ENCODE measurements at regions not wholly inside any gene's neighbourhood (a gene's known extent, or its start where the extent isn't known, plus 50 kb on each side); places are given as distances from the start of the nearest gene placed in this dataset.

DNA sequence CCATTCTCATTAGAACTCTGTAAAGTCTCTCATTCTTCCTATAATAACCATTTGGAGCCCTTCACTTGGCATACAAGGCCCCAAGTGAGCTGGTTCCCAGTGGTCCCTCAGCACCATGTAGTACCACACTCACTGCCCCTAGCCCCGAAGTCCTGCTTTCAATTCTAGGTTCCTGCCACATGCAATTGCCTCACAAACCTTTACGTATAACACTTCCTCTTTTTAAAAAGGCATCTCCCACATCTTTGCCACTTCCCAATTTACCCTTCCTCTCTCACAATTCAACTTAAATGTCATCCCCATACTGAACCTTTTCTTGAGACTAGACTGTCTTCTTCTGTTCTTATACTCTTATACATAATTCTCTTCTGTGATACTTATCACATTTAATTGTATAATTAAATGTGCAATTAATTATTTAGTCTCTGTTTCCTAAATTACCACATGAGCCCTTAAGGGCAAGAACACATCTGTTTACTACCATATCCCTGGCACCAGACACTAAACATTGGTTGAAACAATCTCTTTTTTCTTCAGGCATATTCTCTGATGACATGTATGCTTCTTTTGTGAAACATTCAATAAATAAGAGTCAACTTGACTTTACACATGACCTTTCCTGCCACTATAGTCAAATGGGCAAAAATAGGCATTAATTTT lies 304.0 kb downstream of the SPRY2 start:
- DNase-seq (ENCODE audit: low read depth), result no peak

DNA sequence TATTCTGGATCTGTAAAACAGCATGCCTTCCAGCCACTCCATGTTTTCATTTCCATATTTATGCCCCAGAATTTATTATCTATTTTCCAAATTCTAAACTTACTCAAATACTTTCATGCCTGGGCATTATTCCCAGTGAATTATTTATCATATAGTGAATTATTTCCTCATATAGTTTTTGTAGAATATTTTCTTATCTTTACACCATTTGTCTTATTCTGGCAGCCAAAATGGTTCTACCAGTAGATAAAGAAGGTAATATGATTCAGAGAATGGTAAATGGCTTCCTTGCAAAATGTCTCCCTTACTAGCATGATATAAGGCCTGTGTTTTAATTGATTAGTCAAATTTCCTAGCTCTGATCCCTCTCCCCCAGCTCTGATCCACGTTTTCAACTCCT lies 305.8 kb downstream of the SPRY2 start:
- DNase-seq (ENCODE audit: low read depth), result no peak

DNA sequence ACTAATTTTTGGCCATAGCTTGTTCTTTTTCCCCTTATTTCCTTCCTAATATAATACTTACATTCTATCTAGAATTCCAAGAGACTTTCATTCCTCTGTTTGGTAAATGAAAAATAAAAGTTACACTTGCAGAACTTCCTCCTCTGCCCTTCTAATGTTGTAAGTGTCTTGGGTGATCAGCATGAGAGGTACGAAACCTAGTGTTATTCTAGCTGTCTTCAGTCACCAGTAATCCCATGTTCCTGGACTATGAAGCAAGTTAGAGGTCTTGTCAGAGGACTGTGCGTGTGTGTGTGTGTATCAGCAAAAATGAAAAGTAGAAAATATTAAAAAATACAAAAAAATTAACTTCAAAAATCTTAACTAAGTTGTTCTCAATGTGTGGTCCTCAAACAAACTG lies 307.0 kb downstream of the SPRY2 start:
- no peak for DNase-seq (ENCODE audit: low read depth)

DNA sequence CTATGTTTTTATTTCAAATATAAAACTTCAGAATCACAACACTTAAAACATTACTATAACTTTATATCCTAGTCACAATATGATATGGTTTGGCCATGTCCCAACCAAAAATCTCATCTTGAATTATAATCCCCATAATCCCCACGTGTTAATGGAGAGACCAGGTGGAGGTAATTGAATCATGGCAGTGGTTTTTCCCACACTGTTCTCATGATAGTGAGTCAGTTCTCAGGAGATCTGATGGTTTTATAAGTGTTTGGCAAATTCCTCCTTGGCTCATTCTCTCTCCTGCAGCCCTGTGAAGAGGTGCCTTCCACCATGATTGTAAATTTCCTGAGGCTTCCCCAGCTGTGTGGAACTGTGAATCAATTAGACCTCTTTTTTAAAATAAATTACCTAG lies 307.6 kb downstream of the SPRY2 start:
- DNase-seq (ENCODE audit: low read depth), result peak; percentile 44

DNA sequence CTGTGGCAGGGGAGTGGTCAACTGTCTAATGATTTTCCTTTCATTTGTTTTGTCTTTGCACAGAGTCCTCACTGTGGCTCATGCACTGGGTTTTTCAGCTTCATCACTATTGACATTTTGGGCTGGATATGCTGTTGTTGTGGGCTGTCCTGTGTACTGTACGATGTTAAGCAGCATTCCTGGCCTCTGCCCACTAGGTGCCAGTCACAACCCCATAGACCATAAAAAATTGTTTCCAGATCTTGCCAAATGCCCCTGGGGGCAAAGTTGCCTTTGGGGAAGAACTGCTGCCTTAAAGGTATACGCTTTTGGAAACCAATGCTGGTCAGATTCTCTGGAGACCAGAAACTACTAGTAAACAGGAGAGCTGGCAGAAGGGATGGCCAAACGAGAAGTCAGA lies 310.4 kb downstream of the SPRY2 start:
- DNase-seq (ENCODE audit: low read depth), result peak; percentile 67

DNA sequence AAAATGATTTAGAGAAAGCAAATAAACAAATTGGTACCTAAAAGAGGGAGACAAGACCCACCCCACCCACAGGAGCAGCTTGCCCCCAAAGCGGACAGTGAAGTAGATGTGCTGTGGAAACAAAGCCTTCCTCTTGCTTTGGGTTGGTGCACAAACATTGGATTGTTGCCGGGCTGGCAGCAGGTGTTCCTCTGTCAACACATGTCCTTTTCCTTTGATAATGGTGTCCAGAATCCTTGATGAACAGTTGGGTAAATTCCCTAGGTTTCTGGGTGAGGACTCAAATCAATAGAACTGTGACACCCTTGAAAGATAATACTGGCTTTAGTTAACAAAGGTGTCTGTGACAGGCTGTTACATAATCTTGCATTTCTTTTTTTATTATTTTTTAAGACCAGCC lies 311.8 kb downstream of the SPRY2 start:
- DNase-seq (ENCODE audit: low read depth), result no peak

DNA sequence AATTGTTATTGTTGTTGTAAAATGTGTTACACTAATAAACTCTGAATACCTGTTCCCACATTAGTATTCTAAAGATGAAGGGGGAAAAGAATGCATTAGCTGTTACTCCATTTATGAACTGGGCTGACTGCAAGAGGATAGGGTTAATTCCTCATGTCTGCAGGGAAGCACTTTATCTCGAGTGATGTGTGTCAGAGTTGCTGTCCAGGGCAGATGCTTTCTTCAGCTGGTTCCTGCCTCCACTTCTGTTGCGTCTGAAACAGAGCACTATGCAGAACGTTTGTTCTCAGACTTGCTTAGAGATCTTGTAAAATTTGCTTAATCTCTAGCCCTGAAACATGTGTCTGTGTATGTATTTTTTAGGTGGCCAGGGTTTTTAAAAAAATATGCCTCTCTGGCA lies 318.8 kb downstream of the SPRY2 start:
- DNase-seq (ENCODE audit: low read depth), result no peak

DNA sequence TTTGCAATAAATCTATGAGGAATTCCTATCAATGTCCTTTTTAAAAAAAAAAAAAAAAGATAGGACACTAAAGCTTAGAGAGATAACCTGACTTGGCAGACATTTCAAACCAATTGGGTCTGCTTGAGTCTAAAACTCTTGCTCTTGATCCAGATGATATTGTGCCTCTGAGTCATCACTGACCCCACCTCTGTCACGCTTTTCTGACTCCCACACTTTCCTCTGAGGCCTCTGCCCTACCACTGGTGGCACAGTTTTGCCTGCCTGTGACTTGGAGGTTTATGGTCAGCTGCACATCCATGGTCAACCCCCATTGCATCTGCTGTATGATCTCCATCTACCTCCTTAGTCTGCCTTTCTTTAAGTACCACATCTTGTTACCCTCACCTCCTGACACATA lies 328.7 kb downstream of the SPRY2 start:
- peak; percentile 81 for DNase-seq (ENCODE audit: low read depth)

DNA sequence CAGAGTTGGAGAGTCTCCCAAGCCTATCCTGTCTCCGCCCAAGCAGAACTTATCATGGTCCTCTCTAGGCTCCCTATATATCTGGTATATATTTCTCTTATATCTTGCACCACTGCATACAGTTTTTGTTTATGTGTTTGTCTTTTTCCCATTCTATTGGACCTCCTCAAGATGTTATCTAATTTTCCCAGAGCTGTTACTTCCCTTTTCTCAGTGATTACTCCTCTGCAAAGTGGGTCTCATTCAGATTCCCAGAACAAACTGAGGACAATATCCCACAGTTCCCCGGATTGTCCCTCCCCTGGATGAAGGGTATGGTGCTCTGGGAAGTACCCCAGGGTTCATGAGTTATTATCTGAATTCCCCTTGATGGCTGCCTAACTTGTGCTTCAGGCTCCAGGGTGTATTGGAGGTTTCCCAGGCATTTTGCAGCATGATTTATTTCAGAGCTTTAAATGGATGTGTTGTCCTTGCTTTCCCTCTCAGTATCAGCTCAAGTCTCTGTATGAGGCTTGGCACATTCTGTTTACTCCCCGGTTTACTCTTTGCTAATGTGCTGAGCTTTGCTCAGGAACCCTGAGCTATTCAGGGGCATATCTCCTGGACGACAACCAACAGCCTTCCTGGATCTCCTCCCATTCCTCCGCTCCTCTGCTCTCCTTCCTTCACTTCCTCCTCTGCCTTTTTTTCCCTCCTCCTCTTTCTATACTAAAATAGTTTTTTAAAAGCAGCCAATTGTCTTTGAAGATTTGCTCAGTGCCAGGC lies 329.3 kb downstream of the SPRY2 start:
- DNase-seq (ENCODE audit: low read depth), result peak; percentile 46

DNA sequence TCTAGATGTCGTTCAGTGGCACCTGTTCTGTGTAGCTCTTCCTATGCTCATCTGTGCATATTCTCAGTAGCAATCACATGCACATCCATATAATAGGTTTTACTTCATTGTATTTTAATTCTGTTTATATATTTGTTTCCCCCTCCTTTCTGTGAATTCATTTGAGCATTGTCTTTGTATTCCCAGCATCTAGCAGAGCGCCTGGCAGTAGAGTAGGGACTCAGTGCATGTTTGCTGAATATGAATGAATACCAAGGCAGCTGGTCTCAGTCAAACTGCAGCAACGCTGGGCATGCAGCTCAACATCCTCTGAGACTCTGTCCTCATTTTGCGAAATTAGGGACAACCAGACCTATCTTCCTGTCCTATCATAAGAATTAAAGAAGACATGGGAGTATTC lies 330.1 kb downstream of the SPRY2 start:
- DNase-seq (ENCODE audit: low read depth), result no peak

DNA sequence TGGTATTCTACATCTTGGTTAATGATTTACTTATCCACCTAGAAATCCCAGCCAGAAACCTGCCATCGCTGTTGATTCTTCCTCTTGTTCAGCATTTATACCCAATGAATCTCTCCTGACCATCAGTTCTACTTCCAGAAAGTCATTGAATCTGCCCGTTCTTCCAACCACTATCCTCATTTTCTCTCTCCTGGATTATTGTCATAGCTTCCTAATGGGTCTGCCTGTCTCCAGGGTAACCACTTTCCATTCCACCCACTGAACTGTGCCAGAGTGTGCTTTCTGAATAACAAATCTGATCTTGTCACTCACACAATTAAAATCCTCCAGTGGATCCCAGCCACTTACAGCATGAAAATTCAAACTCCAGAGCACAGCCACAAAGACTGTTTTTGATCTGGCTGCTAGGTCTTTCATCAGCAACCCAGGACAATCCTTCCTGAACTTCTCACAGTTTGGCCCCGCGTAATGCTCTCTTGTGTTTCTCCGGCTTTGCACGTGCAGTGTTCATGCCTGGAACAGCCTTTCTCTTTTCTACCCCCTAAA lies 330.6 kb downstream of the SPRY2 start:
- peak; percentile 70 for DNase-seq (ENCODE audit: low read depth)

DNA sequence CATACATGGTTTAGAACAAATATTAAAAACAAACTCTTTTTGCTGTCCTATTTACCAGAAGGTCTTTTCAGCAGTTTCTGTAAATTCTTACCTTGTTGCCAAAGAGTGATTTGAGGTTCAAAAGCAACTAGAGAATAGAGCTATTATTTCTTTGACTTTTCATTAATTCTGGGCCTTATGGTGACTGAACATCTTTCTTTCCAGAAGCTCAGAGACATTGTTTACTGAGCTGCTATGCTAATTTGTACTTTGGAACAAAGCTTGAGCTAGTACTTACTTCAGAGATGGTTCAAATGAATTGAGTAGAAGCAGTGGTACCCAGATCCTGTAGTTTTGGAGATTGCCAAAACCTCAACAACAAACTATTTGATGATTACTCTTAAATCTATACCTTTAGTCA lies 331.2 kb downstream of the SPRY2 start:
- DNase-seq (ENCODE audit: low read depth), result no peak

DNA sequence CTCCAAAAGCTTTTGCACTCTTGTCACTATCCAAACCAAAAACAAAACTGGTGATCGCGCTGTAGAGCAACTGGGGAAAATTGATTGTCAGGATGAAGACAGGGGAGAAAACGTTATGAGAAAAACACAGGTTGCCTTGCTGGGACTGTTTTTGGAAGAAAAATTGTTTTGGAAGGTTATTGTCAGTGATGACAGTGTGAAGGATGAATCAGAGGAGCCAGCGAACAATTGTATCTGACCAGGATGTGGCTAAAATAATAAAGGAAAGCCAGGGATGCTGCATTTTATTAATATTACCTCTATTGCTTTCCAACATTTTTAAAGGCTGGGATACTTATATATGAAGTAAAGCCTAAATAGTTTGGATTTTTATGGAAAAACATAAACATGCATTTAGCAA lies 334.0 kb downstream of the SPRY2 start:
- DNase-seq (ENCODE audit: low read depth), result no peak

DNA sequence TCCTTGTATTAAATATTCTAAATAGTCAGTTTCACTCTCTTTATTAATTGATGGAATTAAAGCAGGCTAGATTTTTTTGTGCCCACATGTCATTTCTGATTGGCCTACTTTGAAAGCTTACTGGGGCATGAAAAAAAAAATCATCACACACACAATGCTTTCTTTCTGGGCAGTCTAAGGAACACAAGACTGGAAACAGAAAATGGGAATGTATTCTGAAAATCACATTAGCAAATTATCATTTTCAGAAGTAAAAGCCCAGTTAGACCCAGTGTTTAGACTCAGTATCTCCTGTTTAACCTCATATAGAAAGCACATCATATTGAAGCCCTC lies 339.4 kb downstream of the SPRY2 start:
- no peak for DNase-seq (ENCODE audit: low read depth)

DNA sequence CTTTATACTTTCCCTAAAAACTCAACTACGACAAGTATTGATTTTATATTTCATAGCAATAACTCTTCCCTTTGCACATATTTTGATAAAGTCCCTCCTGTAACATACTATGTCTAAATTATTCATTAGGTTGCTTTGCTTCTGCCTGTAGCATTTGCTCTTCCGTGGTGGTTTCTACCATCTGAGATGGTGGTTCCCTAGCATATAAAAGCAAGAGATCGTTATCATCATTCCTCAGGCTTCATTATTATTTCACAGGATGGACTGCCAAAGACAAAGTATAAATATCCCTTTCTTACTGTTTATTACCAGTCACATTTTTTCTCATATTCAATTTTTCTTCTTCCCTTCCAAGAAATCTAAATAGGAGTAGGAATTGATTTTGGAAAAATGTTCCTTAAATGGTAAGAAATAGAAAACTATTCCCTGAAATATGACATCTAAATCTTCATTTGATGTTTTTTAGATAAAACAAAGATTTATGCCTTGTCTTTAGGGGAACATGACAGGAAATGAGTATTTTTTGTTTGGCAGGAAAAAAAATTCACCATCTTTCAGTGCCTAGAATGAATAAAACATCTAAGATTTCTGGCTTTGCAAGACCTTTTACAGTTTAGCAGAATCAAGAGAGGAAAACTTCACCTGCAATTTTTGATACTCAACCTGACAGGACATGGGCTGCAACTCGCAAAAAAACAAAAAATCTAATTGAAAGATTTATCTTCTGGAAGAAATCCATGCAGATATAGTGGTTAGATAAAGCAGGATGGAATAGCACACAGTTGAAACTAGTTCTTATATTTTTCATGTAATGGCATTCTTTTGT lies 340.0 kb downstream of the SPRY2 start:
- no peak for DNase-seq (ENCODE audit: low read depth)

DNA sequence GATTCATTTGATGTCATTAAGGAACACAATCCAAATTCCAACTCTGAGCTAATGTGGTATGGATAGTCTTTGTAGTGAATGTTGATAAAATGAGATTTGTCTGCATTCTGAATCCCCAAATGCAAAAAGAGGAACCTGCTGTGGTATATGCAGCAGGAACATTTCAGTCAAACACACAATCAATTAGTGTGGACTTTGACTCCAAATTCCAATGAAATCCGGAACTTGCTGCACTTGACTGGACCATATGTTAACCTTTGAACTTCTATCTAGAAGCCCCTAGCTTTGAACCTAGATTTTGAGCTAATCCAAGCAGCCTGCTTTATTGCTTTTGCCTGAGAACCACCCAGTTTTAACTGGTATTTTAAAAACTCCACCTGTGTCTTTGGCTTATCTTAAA lies 341.3 kb downstream of the SPRY2 start:
- DNase-seq (ENCODE audit: low read depth), result no peak

DNA sequence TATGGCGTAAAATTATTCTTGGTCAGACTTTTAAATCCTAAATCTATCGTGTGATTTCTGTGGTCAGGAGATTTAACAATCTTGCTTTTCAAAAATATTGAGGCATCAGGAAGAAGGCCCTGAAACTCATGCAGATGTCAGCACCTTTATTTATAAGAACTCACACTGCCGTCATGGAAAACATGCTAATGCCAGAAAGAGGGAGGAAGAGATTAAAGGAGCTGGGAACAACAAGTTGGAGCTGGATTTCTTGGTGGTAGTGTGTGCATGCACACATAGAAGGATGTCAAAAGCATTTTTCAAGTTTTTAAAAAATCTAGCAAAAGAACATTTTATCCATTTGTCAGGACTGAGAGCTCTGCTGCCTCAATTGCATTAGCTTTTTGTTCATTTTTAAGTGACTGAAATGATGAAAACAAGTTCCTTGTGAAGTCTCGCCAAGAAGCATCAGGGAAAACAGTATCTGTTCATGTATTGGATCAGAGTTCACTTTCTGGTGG lies 342.5 kb downstream of the SPRY2 start:
- no peak for DNase-seq (ENCODE audit: low read depth)

DNA sequence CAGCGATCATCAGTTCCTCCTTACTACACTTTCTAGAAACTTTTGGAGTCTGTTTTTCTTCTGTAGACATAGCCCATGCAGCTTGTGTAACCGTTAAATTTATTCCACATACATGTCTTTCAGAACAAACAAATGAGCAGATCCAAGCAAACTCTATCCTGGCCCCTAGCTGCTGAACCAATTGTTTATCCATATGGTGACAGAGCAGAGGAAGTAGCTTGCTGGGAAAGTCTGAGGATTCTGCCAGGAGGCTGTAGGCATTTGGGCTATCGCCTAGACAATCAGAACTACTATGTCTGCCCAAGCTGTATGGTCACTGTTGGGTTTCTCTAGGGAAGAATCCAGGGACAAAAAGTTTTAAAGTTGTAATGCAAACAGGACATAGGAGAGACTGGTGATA lies 343.7 kb downstream of the SPRY2 start:
- DNase-seq (ENCODE audit: low read depth), result no peak

DNA sequence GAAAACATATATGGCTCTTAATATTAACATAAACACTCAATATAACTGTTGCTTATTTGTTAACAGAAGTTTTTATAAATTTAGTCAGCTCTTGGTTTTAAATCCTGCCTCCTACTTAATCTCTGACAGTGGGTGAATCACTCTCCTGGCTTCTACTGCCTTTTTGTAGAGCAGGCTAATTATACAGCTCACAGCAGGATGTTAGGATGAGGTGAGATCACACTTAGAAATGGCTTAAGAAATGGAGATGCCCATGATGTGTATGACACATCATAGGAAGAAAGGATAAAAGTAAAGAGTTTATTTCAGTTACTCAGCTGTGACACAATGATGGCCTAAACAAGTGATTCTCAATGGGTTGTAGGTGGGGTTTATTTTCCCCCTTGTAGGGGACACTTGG lies 345.6 kb downstream of the SPRY2 start:
- DNase-seq (ENCODE audit: low read depth), result peak; percentile 89

DNA sequence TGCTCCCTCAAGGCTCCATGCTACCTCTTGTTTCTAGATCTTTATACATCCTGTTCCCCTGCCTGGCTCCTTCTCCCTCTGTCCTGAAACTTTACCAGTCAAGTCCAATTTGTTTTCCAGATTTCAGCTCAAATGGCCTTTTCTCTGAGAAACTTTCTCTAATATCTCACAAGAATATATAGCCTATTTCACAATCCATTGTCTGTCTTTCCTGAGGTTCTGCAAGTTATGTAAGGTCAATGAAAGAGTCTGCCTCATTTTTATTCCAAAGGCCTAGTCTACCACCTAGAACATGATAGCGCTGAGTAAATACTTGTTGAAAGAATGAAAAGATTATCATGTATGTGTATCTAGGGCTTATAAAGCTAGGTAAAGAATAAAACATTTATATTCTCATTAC lies 348.8 kb downstream of the SPRY2 start:
- DNase-seq (ENCODE audit: low read depth), result peak; percentile 63

DNA sequence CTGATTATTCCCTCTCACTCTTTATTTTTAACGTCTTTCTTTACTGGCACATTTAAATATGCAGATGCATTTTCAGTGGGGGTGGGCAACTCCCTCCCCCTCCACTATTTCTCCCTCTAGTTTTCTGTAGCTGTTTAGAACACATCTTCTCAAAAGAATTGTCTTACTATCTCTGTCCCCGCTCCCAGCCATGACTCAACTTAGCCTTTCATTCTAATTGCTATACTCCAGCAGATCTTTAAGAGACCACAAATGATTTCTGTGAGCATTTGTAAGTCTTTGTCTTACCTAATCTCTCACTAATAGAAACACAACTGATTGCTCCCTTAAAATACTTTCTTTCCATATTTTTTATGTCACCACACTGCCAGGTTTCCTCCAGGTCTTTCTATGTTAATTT lies 350.9 kb downstream of the SPRY2 start:
- no peak for DNase-seq (ENCODE audit: low read depth)

DNA sequence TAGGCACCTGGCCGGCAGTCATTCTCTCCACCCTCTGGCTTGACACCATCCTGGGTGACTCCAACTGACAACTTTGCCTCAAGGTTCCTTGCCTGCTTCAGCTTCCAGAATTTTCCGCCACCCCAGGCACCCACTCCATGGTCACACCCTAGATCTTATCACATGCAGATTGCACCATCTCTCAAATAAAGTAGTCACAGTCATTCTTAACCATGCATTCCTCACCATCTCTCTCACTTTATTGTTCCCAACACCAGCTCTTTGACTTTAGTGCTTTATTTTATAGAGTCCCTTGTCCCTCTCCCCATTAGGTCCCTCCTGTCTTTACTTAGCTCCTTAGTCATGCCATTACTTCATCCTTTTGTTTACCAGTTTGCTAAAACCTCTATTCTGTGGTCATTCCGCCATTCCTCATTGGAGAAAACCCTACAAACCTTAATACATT lies 351.7 kb downstream of the SPRY2 start:
- DNase-seq (ENCODE audit: low read depth), result no peak

DNA sequence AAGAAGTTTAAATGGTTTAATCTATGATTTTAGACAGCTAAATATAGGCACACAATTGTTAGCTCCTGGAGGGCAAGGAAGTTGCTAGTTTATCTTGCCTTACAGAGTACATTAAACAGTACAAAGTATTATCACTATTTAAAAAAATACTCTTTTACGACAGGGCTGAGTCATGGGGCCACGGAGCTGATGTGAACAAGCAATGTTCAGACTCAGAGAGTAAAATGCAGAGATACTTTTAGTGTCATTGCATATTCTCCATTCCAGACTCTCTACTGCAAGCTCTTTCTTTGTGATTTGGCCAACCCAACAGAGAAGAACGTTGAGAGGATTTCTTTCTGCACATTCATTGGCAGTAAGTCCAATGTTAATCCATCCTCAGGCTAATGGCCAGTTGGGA lies 352.4 kb downstream of the SPRY2 start:
- DNase-seq (ENCODE audit: low read depth), result no peak

All from renal cortical epithelial cell (primary cell).